ENCODE measurements at regions not wholly inside any gene's neighbourhood (a gene's known extent, or its start where the extent isn't known, plus 50 kb on each side); places are given as distances from the start of the nearest gene placed in this dataset.
"Not testable (repeated sequence)": the region's sequence is repeated elsewhere in the genome, so short reads cannot be mapped to it uniquely, and the experiment has no call there.

GRCh38 chr2:128512379-128513115 is 193.9 kb upstream of the HS6ST1 start:
- TF ChIP-seq CTCF (IDR thresholded peaks at IDR 0.05; ENCODE audit: insufficient read depth, low read length), result no peak

GRCh38 chr2:128513116-128513960 is 194.7 kb upstream of the HS6ST1 start:
- DNase-seq (ENCODE audit: low read depth), result no peak
- TF ChIP-seq CTCF (IDR thresholded peaks at IDR 0.05; ENCODE audit: insufficient read depth, low read length), result no peak
- no peak overlapping the region for H3K4me3 ChIP-seq (ENCODE audit: low read depth, low read length)

More at GRCh38 chr2:128512379-128513115, 193.9 kb upstream of the HS6ST1 start:
- DNase-seq (ENCODE audit: low read depth), result peak; percentile 10
- H3K4me3 ChIP-seq (ENCODE audit: low read depth, low read length), result no peak overlapping the region

- no peak overlapping the region for H3K4me3 ChIP-seq (ENCODE audit: low read depth, low read length)
- no peak for TF ChIP-seq CTCF (IDR thresholded peaks at IDR 0.05; ENCODE audit: insufficient read depth, low read length)
Observed at GRCh38 chr2:128513961-128514283, 195.3 kb upstream of the HS6ST1 start.

GRCh38 chr2:128514555-128514955 is 195.9 kb upstream of the HS6ST1 start:
- H3K4me3 ChIP-seq (ENCODE audit: low read depth, low read length), result no peak overlapping the region
- no peak for DNase-seq (ENCODE audit: low read depth)
- no peak for TF ChIP-seq CTCF (IDR thresholded peaks at IDR 0.05; ENCODE audit: insufficient read depth, low read length)

More at GRCh38 chr2:128513961-128514283, 195.3 kb upstream of the HS6ST1 start:
- DNase-seq (ENCODE audit: low read depth), result no peak

- no peak overlapping the region for H3K4me3 ChIP-seq (ENCODE audit: low read depth, low read length)
- DNase-seq (ENCODE audit: low read depth), result no peak
- TF ChIP-seq CTCF (IDR thresholded peaks at IDR 0.05; ENCODE audit: insufficient read depth, low read length), result no peak
Observed at GRCh38 chr2:128516938-128517337, 198.3 kb upstream of the HS6ST1 start.

GRCh38 chr2:128519028-128519427 is 200.4 kb upstream of the HS6ST1 start:
- not testable (repeated sequence) for DNase-seq (ENCODE audit: low read depth); H3K4me3 ChIP-seq (ENCODE audit: low read depth, low read length)

- TF ChIP-seq CTCF (IDR thresholded peaks at IDR 0.05; ENCODE audit: insufficient read depth, low read length), result no peak
- no peak for DNase-seq (ENCODE audit: low read depth)
- no peak overlapping the region for H3K4me3 ChIP-seq (ENCODE audit: low read depth, low read length)
Observed at GRCh38 chr2:128519517-128520215, 201.0 kb upstream of the HS6ST1 start.

All from fibroblast of the aortic adventitia (primary cell).